ENCODE measurements at regions not wholly inside any gene's neighbourhood (a gene's known extent, or its start where the extent isn't known, plus 50 kb on each side); places are given as distances from the start of the nearest gene placed in this dataset.

- TF ChIP-seq POLR2AphosphoS5 (IDR thresholded peaks at IDR 0.05; ENCODE audit: borderline replicate concordance, low read depth, low read length) (no peak), EZH2 (IDR thresholded peaks at IDR 0.05) (no peak)
Measured at GRCh38 chr15:81558056-81558455, 184.0 kb upstream of the TMC3 start.

All from SK-N-MC (cell line).